HG03575 (cell line): ENCODE measurements at regions not wholly inside any gene's neighbourhood (a gene's known extent, or its start where the extent isn't known, plus 50 kb on each side); places are given as distances from the start of the nearest gene placed in this dataset.
"Not testable (repeated sequence)": the region's sequence is repeated elsewhere in the genome, so short reads cannot be mapped to it uniquely, and the experiment has no call there.

Experiments
- ATAC-seq: cut with Tn5 transposase; IDR thresholded peaks from one replicate; pipeline ENCODE4 v1.9.1; 2021; ENCODE audit not compliant: unreplicated experiment, insufficient number of reproducible peaks, low FRiP score; ENCODE audit errors: extremely low read depth

GRCh38 chr2:116749994-116750393, 1064.5 kb upstream of the DDX18 start:
- ATAC-seq = no peak

GRCh38 chr2:116754381-116755101, 1060.0 kb upstream of the DDX18 start:
- ATAC-seq = no peak

GRCh38 chr2:116761864-116762263, 1052.6 kb upstream of the DDX18 start:
- ATAC-seq = no peak

GRCh38 chr2:116769514-116769913, 1045.0 kb upstream of the DDX18 start:
- ATAC-seq = no peak

GRCh38 chr2:116776556-116776955, 1037.9 kb upstream of the DDX18 start:
- ATAC-seq = no peak

GRCh38 chr2:116787848-116788247, 1026.6 kb upstream of the DDX18 start:
- no peak for ATAC-seq

- ATAC-seq = no peak
These were observed 1011.8 kb upstream of the DDX18 start for GRCh38 chr2:116802671-116803070.

- ATAC-seq = no peak
These were observed 1009.6 kb upstream of the DDX18 start for GRCh38 chr2:116804901-116805300.

GRCh38 chr2:116806505-116806904, 1008.0 kb upstream of the DDX18 start:
- not testable (repeated sequence) for ATAC-seq

GRCh38 chr2:116809109-116809508, 1005.4 kb upstream of the DDX18 start:
- ATAC-seq = no peak

- no peak for ATAC-seq
These were observed 1004.4 kb upstream of the DDX18 start for GRCh38 chr2:116810071-116810470.

- no peak for ATAC-seq
These were observed 1003.8 kb upstream of the DDX18 start for GRCh38 chr2:116810645-116811044.

GRCh38 chr2:116819355-116819754, 995.1 kb upstream of the DDX18 start:
- no peak for ATAC-seq

- no peak for ATAC-seq
These were observed 993.5 kb upstream of the DDX18 start for GRCh38 chr2:116820986-116821385.

GRCh38 chr2:116829543-116829942, 984.9 kb upstream of the DDX18 start:
- not testable (repeated sequence) for ATAC-seq

GRCh38 chr2:116832148-116832547, 982.3 kb upstream of the DDX18 start:
- ATAC-seq = no peak

GRCh38 chr2:116833052-116833451, 981.4 kb upstream of the DDX18 start:
- ATAC-seq = no peak

- no peak for ATAC-seq
These were observed 972.3 kb upstream of the DDX18 start for GRCh38 chr2:116842164-116842563.

- no peak for ATAC-seq
These were observed 954.8 kb upstream of the DDX18 start for GRCh38 chr2:116859708-116860107.

GRCh38 chr2:116874021-116874420, 940.5 kb upstream of the DDX18 start:
- no peak for ATAC-seq

- no peak for ATAC-seq
These were observed 937.2 kb upstream of the DDX18 start for GRCh38 chr2:116877274-116877673.
